Osteoblast (primary cell): ENCODE measurements at regions not wholly inside any gene's neighbourhood (a gene's known extent, or its start where the extent isn't known, plus 50 kb on each side); places are given as distances from the start of the nearest gene placed in this dataset.

Experiments
- DNase-seq: peaks from one replicate; pipeline ENCODE4 v3.0.0; 2011; ENCODE audit warnings: low spot score, mixed read lengths; ENCODE audit not compliant: insufficient read length; ENCODE audit errors: missing footprints
- H2AFZ ChIP-seq: 2 replicates; pipeline ENCODE4 v1.6.0; 2011; ENCODE audit warnings: mild to moderate bottlenecking, low read length
- H3K27ac ChIP-seq: 2 replicates; pipeline ENCODE4 v1.5.1; 2011; ENCODE audit warnings: mild to moderate bottlenecking, low read depth, low read length, moderate library complexity
- H3K27me3 ChIP-seq: 2 replicates; pipeline ENCODE4 v1.6.0; 2012; ENCODE audit warnings: mild to moderate bottlenecking, control low read depth, inconsistent platforms, low read length, moderate library complexity; ENCODE audit not compliant: insufficient read depth
- H3K36me3 ChIP-seq: 2 replicates; pipeline ENCODE4 v1.5.1; 2011; ENCODE audit warnings: mild to moderate bottlenecking, low read length, control low read depth, moderate library complexity; ENCODE audit not compliant: insufficient read depth
- H3K4me1 ChIP-seq: 2 replicates; pipeline ENCODE4 v1.5.1; 2011; ENCODE audit warnings: mild to moderate bottlenecking, low read length, control low read depth, moderate library complexity; ENCODE audit not compliant: insufficient read depth
- H3K4me2 ChIP-seq: 2 replicates; pipeline ENCODE4 v1.6.0; 2011; ENCODE audit warnings: mild to moderate bottlenecking, low read length; ENCODE audit not compliant: insufficient read depth
- H3K4me3 ChIP-seq: fragments of 200-600 bp; sonication (generic); 3 replicates; pipeline ENCODE4 v1.5.1; 2012; ENCODE audit warnings: mild to moderate bottlenecking, low read length, inconsistent platforms; ENCODE audit not compliant: insufficient read depth
- H3K79me2 ChIP-seq: 2 replicates; pipeline ENCODE4 v1.6.0; 2012; ENCODE audit warnings: mild to moderate bottlenecking, low read length, control low read depth, inconsistent platforms; ENCODE audit not compliant: insufficient read depth
- H3K9me3 ChIP-seq: 2 replicates; pipeline ENCODE4 v1.5.1; 2011; ENCODE audit warnings: low read depth, low read length, control low read depth
- H4K20me1 ChIP-seq: 2 replicates; pipeline ENCODE4 v1.6.0; 2012; ENCODE audit warnings: mild to moderate bottlenecking, low read length, control low read depth; ENCODE audit not compliant: insufficient read depth
- TF ChIP-seq, protein P1 (sequence below): IDR thresholded peaks from 2 replicates; pipeline ENCODE4 v1.5.1; 2011; ENCODE audit warnings: mild to moderate bottlenecking, low read depth, low read length, moderate library complexity; ENCODE audit errors: extremely low read depth

DNA sequence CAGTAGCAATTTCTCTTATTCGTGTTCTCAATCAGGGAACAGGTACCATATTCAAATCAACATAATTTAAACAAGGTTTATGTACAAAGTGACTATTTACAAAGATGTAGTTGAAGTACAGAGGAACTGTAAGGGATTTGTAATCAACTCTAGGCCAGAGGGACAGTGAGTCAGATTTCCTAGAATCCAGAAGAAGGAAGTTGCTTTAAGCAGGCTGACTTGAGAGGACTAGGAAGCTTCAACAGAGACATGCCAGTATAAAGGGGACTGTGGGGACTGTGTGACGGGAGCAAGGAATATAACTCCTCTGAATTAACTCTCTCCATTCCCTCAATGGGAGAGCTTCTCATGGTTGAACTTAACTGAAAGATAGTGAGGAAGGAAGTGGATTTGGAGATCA lies 427.4 kb upstream of the JAG1 start:
- no peaks in the 10 kb centered on the region for H4K20me1 ChIP-seq
- H3K9me3 ChIP-seq = no peaks in the 10 kb centered on the region
- no peak overlapping the region for H3K27ac ChIP-seq
- H2AFZ ChIP-seq = peak overlapping the region; percentile 72
- no peak for DNase-seq
- no peaks in the 10 kb centered on the region for H3K79me2 ChIP-seq
- TF ChIP-seq, protein P1, sequence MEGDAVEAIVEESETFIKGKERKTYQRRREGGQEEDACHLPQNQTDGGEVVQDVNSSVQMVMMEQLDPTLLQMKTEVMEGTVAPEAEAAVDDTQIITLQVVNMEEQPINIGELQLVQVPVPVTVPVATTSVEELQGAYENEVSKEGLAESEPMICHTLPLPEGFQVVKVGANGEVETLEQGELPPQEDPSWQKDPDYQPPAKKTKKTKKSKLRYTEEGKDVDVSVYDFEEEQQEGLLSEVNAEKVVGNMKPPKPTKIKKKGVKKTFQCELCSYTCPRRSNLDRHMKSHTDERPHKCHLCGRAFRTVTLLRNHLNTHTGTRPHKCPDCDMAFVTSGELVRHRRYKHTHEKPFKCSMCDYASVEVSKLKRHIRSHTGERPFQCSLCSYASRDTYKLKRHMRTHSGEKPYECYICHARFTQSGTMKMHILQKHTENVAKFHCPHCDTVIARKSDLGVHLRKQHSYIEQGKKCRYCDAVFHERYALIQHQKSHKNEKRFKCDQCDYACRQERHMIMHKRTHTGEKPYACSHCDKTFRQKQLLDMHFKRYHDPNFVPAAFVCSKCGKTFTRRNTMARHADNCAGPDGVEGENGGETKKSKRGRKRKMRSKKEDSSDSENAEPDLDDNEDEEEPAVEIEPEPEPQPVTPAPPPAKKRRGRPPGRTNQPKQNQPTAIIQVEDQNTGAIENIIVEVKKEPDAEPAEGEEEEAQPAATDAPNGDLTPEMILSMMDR = no peak
- H3K4me2 ChIP-seq = no peak overlapping the region
- H3K27me3 ChIP-seq = no peaks in the 10 kb centered on the region
- H3K36me3 ChIP-seq = no peaks in the 10 kb centered on the region
- H3K4me1 ChIP-seq = peaks cover 4% of the 10 kb centered on the region
- H3K4me3 ChIP-seq = no peak overlapping the region

DNA sequence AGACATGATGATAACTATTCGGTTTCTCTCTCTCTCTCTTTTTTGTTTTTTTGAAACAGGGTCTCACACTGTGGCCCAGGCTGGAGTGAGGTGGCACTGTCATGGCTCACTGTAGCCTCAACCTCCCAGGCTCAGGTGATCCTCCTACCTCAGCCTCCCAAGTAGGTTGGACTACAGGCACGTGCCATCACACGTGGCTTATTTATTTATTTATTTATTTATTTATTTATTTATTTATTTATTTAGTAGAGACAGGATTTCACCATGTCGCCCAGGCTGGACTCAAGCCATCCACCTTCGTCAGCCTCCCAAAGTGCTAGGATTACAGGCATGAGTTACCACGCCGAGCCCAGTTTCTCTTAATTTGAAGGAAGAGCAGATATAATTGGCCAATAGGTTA lies 427.9 kb upstream of the JAG1 start:
- Histone ChIP-seq H3K27me3 (no peaks in the 10 kb centered on the region), H3K4me1 (peaks cover 4% of the 10 kb centered on the region), H3K4me2 (no peak overlapping the region), H3K27ac (no peak overlapping the region), H4K20me1 (no peaks in the 10 kb centered on the region), H3K79me2 (no peaks in the 10 kb centered on the region), H3K4me3 (no peak overlapping the region), H3K36me3 (no peaks in the 10 kb centered on the region), H2AFZ (peak overlapping the region; percentile 72), H3K9me3 (no peaks in the 10 kb centered on the region)
- no peak for DNase-seq
- TF ChIP-seq, protein P1 = no peak

DNA sequence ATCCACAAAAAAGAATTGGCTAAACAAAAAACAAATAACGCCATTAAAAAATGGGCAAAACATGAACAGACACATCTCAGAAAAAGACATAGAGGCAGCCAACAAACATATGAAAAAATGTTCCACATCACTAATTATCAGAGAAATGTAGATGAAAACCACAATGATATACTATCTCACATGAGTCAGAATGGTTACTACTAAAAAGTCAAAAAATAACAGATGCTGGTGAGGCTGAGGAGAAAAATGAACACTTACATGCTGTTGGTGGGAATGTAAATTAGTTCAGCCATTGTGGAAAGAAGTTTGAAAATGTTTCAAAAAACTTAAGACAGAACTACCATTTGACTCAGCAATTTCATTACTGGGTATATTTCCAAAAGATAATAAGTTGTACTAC lies 430.1 kb upstream of the JAG1 start:
- H3K27ac ChIP-seq = no peak overlapping the region
- H3K4me2 ChIP-seq = no peak overlapping the region
- no peak overlapping the region for H3K4me3 ChIP-seq
- H3K36me3 ChIP-seq = no peaks in the 10 kb centered on the region
- H2AFZ ChIP-seq = no peak overlapping the region
- no peaks in the 10 kb centered on the region for H4K20me1 ChIP-seq
- no peaks in the 10 kb centered on the region for H3K79me2 ChIP-seq
- no peaks in the 10 kb centered on the region for H3K27me3 ChIP-seq
- H3K9me3 ChIP-seq = no peaks in the 10 kb centered on the region
- H3K4me1 ChIP-seq = peaks cover 4% of the 10 kb centered on the region
- no peak for DNase-seq
- TF ChIP-seq, protein P1 = no peak

DNA sequence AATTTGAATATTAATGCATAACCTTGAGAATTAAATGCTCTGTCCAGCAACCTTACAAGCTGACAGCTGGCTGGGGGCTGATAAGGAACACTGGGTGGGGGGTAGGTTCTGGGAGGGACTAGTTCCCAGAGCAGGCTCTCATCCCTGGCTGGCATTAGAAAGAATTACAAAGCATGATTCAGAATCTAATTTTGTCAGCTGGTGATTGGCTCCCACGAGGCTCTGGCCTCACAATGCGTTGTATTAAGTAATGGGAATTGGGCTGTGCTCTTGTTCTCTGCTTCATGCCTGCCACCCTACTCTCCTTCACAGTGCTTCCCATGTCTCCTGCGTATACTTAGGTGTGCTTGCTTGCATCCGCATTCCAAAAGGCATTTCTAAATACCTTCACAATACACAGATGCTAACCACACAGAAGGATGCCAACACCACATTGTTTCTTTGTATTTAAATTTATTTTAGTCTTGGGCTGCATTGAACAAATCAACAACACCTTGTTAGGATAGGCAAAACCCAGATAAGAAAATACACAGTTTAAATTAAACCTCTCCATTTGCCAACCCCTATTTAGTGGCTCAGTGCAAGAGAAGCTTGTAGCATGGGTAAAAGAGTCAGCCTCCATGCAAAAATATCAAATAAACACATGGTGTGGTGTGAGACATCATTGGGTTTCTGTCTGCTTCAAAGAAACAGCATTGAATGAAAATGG lies 434.5 kb upstream of the JAG1 start:
- H3K27ac ChIP-seq = no peak overlapping the region
- H4K20me1 ChIP-seq = no peaks in the 10 kb centered on the region
- H3K27me3 ChIP-seq = no peaks in the 10 kb centered on the region
- H3K4me2 ChIP-seq = no peak overlapping the region
- H3K36me3 ChIP-seq = no peaks in the 10 kb centered on the region
- no peaks in the 10 kb centered on the region for H3K4me1 ChIP-seq
- H3K4me3 ChIP-seq = no peak overlapping the region
- TF ChIP-seq, protein P1 = no peak
- no peak for DNase-seq
- no peak overlapping the region for H2AFZ ChIP-seq
- no peaks in the 10 kb centered on the region for H3K9me3 ChIP-seq
- no peaks in the 10 kb centered on the region for H3K79me2 ChIP-seq
